ENCODE measurements at regions not wholly inside any gene's neighbourhood (a gene's known extent, or its start where the extent isn't known, plus 50 kb on each side); places are given as distances from the start of the nearest gene placed in this dataset.

- in situ Hi-C loops (cut with MboI; ENCODE audit: low sequenced_read_pairs, unreplicated experiment), result no loop called here
- DNase-seq (ENCODE audit: low spot score), result no peak
- TF ChIP-seq, protein P1, sequence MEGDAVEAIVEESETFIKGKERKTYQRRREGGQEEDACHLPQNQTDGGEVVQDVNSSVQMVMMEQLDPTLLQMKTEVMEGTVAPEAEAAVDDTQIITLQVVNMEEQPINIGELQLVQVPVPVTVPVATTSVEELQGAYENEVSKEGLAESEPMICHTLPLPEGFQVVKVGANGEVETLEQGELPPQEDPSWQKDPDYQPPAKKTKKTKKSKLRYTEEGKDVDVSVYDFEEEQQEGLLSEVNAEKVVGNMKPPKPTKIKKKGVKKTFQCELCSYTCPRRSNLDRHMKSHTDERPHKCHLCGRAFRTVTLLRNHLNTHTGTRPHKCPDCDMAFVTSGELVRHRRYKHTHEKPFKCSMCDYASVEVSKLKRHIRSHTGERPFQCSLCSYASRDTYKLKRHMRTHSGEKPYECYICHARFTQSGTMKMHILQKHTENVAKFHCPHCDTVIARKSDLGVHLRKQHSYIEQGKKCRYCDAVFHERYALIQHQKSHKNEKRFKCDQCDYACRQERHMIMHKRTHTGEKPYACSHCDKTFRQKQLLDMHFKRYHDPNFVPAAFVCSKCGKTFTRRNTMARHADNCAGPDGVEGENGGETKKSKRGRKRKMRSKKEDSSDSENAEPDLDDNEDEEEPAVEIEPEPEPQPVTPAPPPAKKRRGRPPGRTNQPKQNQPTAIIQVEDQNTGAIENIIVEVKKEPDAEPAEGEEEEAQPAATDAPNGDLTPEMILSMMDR (IDR thresholded peaks at IDR 0.05; ENCODE audit: borderline replicate concordance, control extremely low read depth, extremely low read depth, insufficient read depth, missing control alignments), result no peak
Observed at GRCh38 chr10:128780156-128780761, 654.0 kb upstream of the MKI67 start.

DNA sequence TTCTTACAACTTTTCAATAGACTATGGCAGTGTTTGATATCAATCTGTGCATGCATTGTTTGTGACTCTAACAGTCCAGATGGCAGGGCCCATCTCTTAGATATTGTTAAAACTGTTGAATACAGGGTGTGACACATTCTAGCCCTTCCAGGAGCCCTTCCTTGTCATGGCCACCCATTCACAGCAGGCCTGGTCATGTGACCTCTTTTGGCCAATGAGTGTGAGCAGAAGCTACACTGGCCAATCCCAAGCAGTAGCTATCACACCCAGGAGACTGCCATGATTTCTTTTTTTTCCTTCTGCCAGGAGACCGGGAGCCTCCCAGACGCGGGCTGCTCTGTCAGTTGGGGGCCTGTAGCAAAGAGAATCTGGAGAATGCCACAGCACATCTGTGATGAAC, 655.4 kb upstream of the MKI67 start:
- in situ Hi-C loops (cut with MboI; ENCODE audit: low sequenced_read_pairs, unreplicated experiment), result no loop called here
- TF ChIP-seq, protein P1 (IDR thresholded peaks at IDR 0.05; ENCODE audit: borderline replicate concordance, control extremely low read depth, extremely low read depth, insufficient read depth, missing control alignments), result no peak
- DNase-seq (ENCODE audit: low spot score), result no peak

DNA sequence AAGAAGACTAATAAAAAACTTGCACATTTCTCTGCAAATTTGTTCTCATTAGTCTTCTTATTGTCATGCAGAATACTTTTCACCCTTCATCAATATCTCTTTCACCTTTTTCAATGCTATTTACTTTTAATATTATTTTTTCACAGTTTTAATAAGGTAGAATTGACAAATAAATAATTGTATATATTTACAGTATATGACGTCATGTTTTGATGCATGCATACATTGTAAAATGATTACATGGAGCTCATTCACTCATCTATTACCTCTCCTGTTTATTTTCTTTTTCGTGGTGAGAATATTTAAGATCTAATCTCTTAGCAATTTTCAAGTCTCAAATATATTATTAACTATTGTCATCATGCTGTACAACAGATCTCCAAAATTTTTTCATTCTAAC, 658.2 kb upstream of the MKI67 start:
- in situ Hi-C loops (cut with MboI; ENCODE audit: low sequenced_read_pairs, unreplicated experiment), result no loop called here
- TF ChIP-seq, protein P1 (IDR thresholded peaks at IDR 0.05; ENCODE audit: borderline replicate concordance, control extremely low read depth, extremely low read depth, insufficient read depth, missing control alignments), result no peak

DNA sequence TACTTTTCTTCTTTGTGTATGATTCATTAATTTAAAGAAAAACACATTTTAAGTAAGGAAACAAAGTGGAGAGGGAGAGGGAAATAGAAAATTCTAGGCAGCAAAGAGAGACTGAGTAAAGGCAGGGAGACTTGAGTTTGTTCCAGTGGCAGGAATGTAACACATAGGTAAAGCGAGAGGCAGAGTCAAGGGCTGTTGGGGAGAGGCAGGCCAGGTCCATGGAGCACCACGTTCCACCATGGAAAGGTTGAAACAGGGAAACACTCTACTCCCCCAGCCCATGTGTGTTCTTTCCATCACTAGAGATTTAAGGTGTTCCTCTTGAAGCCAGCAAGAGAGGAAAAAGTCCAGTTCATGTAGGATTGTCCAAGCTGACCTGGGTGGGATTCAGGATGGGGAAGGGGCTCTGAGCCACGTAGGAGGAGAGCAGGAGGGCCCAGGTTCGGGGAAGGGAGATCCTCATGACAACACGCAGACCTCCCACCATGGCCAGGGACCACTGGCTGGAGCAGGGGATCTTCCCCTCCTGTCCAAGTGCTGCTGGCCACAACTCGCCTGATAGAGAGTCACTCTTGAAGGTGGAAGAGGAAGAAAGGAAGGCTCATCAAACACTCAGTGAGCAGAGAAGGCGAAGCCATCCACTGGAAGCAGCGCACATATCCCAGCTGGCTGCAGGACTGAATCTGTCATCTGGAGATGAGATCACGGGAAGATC, 666.4 kb upstream of the MKI67 start:
- in situ Hi-C loops (cut with MboI; ENCODE audit: low sequenced_read_pairs, unreplicated experiment), result no loop called here
- TF ChIP-seq, protein P1 (IDR thresholded peaks at IDR 0.05; ENCODE audit: borderline replicate concordance, control extremely low read depth, extremely low read depth, insufficient read depth, missing control alignments), result no peak
- no peak for DNase-seq (ENCODE audit: low spot score)

More for the DNA sequence above, 658.2 kb upstream of the MKI67 start:
- no peak for DNase-seq (ENCODE audit: low spot score)

DNA sequence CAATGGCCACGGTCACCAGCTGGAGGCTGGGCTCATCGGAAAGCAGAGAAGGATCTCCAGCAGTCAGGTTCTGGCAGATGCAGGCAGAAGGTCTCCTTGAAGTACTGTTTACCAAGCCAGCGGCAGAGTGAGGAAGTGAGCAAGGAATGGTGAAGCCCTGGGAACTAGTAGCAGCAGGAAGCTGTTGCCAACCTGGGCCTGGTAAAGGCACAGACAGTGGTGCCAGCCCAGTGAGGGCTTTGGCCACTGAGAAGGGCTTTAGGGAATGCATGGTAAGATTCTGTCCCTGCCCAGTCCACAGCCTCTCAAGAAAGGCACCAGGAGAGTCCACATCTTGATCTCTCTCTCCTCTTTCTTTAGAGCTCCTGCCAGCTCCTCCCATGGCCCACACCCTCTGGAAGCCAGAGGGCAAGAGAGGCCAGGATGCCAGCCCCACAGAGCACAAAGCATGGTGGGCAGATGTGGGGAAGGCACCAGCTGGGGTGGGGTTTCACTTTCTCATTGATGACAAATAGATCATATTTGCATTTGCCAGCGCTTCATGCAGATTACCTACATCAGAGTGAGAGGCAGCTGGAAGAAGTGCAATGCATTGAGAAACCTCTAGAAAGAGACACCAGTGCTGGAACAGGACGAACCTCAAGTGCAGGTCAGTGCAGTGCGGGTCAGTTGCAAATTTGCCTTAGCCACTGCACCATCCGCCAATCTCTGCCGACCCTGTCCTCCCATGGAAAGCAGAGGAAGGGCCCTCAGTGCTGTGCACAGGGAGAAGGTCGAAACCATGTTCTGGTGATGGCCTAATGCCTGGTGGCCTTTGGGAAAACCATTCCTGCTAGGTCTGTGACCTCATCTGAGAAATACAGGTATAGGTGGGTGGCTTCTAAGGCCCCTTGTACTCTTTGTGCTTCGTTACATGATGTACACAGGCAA, 667.8 kb upstream of the MKI67 start:
- DNase-seq (ENCODE audit: low spot score), result no peak

More for the DNA sequence above, 667.8 kb upstream of the MKI67 start:
- TF ChIP-seq, protein P1 (IDR thresholded peaks at IDR 0.05; ENCODE audit: borderline replicate concordance, control extremely low read depth, extremely low read depth, insufficient read depth, missing control alignments), result no peak
- in situ Hi-C loops (cut with MboI; ENCODE audit: low sequenced_read_pairs, unreplicated experiment), result no loop called here
